Endothelial cell of umbilical vein (primary cell): ENCODE measurements at regions not wholly inside any gene's neighbourhood (a gene's known extent, or its start where the extent isn't known, plus 50 kb on each side); places are given as distances from the start of the nearest gene placed in this dataset.

Experiments
- POLR2A ChIP-seq: IDR thresholded peaks from 2 replicates; pipeline ENCODE4 v1.6.1; 2012; ENCODE audit warnings: low read depth, mild to moderate bottlenecking, control low read depth, low read length
- TF ChIP-seq, protein P1 (sequence below), 2 donors: IDR thresholded peaks; 1 replicate in 1 of 2; 2 replicates in 1 of 2; pipeline ENCODE4 v1.5.1; 2011; ENCODE audit warnings: low read length in 2 of 2, mild to moderate bottlenecking in 2 of 2, moderate library complexity in 2 of 2, control low read depth in 1 of 2, inconsistent platforms in 1 of 2, low read depth in 1 of 2; ENCODE audit not compliant: insufficient read depth in 1 of 2; ENCODE audit errors: extremely low read depth in 1 of 2

GRCh38 chr11:44437122-44437521 lies 127.2 kb upstream of the ALX4 start:
- TF ChIP-seq, protein P1, sequence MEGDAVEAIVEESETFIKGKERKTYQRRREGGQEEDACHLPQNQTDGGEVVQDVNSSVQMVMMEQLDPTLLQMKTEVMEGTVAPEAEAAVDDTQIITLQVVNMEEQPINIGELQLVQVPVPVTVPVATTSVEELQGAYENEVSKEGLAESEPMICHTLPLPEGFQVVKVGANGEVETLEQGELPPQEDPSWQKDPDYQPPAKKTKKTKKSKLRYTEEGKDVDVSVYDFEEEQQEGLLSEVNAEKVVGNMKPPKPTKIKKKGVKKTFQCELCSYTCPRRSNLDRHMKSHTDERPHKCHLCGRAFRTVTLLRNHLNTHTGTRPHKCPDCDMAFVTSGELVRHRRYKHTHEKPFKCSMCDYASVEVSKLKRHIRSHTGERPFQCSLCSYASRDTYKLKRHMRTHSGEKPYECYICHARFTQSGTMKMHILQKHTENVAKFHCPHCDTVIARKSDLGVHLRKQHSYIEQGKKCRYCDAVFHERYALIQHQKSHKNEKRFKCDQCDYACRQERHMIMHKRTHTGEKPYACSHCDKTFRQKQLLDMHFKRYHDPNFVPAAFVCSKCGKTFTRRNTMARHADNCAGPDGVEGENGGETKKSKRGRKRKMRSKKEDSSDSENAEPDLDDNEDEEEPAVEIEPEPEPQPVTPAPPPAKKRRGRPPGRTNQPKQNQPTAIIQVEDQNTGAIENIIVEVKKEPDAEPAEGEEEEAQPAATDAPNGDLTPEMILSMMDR (IDR thresholded peaks at IDR 0.05; ENCODE audit: extremely low read depth in 1 of 2, insufficient read depth in 1 of 2, low read depth in 1 of 2, low read length in 2 of 2) = no peak
- TF ChIP-seq POLR2A = no peak
